Keratinocyte (primary cell): ENCODE measurements at regions not wholly inside any gene's neighbourhood (a gene's known extent, or its start where the extent isn't known, plus 50 kb on each side); places are given as distances from the start of the nearest gene placed in this dataset.

Experiments
- DNase-seq: peaks from one replicate; pipeline ENCODE4 v3.0.0-alpha.2; 2011; ENCODE audit warnings: low read depth, missing footprints, low spot score
- FAIRE-seq: peaks from 2 replicates; lab custom pipeline; 2011; peaks lifted over from hg19 to GRCh38; lab: Jason Lieb, UNC
- H2AFZ ChIP-seq: 2 replicates; pipeline ENCODE4 v1.6.0; 2012; ENCODE audit warnings: low read length, control low read depth, inconsistent platforms; ENCODE audit not compliant: control insufficient read depth
- H3K27ac ChIP-seq: 2 replicates; pipeline ENCODE4 v1.5.1; 2011; ENCODE audit warnings: low read length; ENCODE audit not compliant: control insufficient read depth, insufficient read depth
- H3K27me3 ChIP-seq: 3 replicates; pipeline ENCODE4 v1.6.0; 2011; ENCODE audit warnings: low read length; ENCODE audit not compliant: control insufficient read depth, insufficient read depth; ENCODE audit errors: extremely low read depth
- H3K36me3 ChIP-seq, 2 experiments: 2 replicates in 1 of 2; 3 replicates in 1 of 2; pipeline ENCODE4 v1.5.1; 2011; ENCODE audit warnings: low read length in 2 of 2, mild to moderate bottlenecking in 1 of 2; ENCODE audit not compliant: control insufficient read depth in 2 of 2, insufficient read depth in 2 of 2; ENCODE audit errors: extremely low read depth in 1 of 2
- H3K4me1 ChIP-seq: 3 replicates; pipeline ENCODE4 v1.5.1; 2011; ENCODE audit warnings: low read length; ENCODE audit not compliant: control insufficient read depth, insufficient read depth; ENCODE audit errors: extremely low read depth
- H3K4me2 ChIP-seq: 3 replicates; pipeline ENCODE4 v1.6.0; 2011; ENCODE audit warnings: low read depth, low read length; ENCODE audit not compliant: control insufficient read depth, insufficient read depth; ENCODE audit errors: extremely low read depth
- H3K4me3 ChIP-seq, 3 experiments: fragments of 200-600 bp in 1 of 3; sonication (generic) in 1 of 3; 2 replicates in 2 of 3; 3 replicates in 1 of 3; pipeline ENCODE4 v1.5.1; 2011 to 2016; ENCODE audit warnings: low read length in 3 of 3, mild to moderate bottlenecking in 3 of 3, control low read depth in 2 of 3, inconsistent platforms in 1 of 3, low read depth in 1 of 3, mixed read lengths in 1 of 3, mixed run types in 1 of 3, moderate library complexity in 1 of 3; ENCODE audit not compliant: control insufficient read depth in 2 of 3, insufficient read depth in 2 of 3; ENCODE audit errors: extremely low read depth in 1 of 3
- H3K79me2 ChIP-seq: 2 replicates; pipeline ENCODE4 v1.6.0; 2012; ENCODE audit warnings: low read length; ENCODE audit not compliant: control insufficient read depth, insufficient read depth
- H3K9ac ChIP-seq: 3 replicates; pipeline ENCODE4 v1.6.0; 2011; ENCODE audit warnings: low read length; ENCODE audit not compliant: control insufficient read depth, insufficient read depth; ENCODE audit errors: extremely low read depth
- H3K9me1 ChIP-seq: 3 replicates; pipeline ENCODE4 v1.6.0; 2011; ENCODE audit warnings: low read length; ENCODE audit not compliant: control insufficient read depth, insufficient read depth; ENCODE audit errors: extremely low read depth
- H3K9me3 ChIP-seq: 2 replicates; pipeline ENCODE4 v1.5.1; 2012; ENCODE audit warnings: low read depth, low read length; ENCODE audit not compliant: control insufficient read depth
- H4K20me1 ChIP-seq: 3 replicates; pipeline ENCODE4 v1.6.0; 2011; ENCODE audit warnings: low read length; ENCODE audit not compliant: control insufficient read depth, insufficient read depth; ENCODE audit errors: extremely low read depth
- CTCF ChIP-seq, 3 experiments: IDR thresholded peaks in 1 of 3; conservative IDR thresholded peaks in 1 of 3; optimal IDR thresholded peaks in 1 of 3; 2 replicates in 2 of 3; 3 replicates in 1 of 3; pipeline versions ENCODE3 to v1.5.1; 2011; ENCODE audit warnings: low read length in 3 of 3, mild to moderate bottlenecking in 3 of 3, moderate library complexity in 2 of 3, control low read depth in 1 of 3, inconsistent platforms in 1 of 3; ENCODE audit not compliant: insufficient read depth in 2 of 3; ENCODE audit errors: extremely low read depth in 1 of 3
- EZH2 ChIP-seq: IDR thresholded peaks from one replicate; pipeline ENCODE4 v1.6.1; 2012; ENCODE audit warnings: inconsistent platforms, mild to moderate bottlenecking, low read length, moderate library complexity
- dilution Hi-C: fragments of 300-500 bp; cut with MboI; formaldehyde crosslinking; loops from one replicate; pipeline ENCODE4 v1.7.0; 2020; ENCODE audit warnings: low sequenced_read_pairs; ENCODE audit not compliant: extremely low pct_ligation_motif_present

GRCh38 chr1:193462629-193463320 lies 276.4 kb upstream of the B3GALT2 start:
- Histone ChIP-seq H3K79me2 (no peaks in the 10 kb centered on the region), H3K9ac (no peak overlapping the region), H3K4me1 (no peaks in the 10 kb centered on the region), H3K27ac (no peak overlapping the region), H3K36me3 (no peaks in the 10 kb centered on the region), H3K27me3 (no peaks in the 10 kb centered on the region), H3K9me3 (no peaks in the 10 kb centered on the region), H3K4me2 (no peak overlapping the region), H4K20me1 (no peaks in the 10 kb centered on the region), H2AFZ (no peak overlapping the region), H3K9me1 (no peaks in the 10 kb centered on the region), H3K4me3 (no peak overlapping the region)
- no peak for FAIRE-seq
- TF ChIP-seq EZH2, result no peak
- no peak for TF ChIP-seq CTCF (optimal IDR thresholded peaks at IDR 0.05 in 1 of 3, IDR thresholded peaks at IDR 0.05 in 1 of 3, conservative IDR thresholded peaks at IDR 0.05 in 1 of 3; ENCODE audit: extremely low read depth in 1 of 3, insufficient read depth in 2 of 3, low read length in 3 of 3)
- no peak for DNase-seq
- dilution Hi-C loops, result no loop called here

- TF ChIP-seq CTCF (optimal IDR thresholded peaks at IDR 0.05 in 1 of 3, IDR thresholded peaks at IDR 0.05 in 1 of 3, conservative IDR thresholded peaks at IDR 0.05 in 1 of 3; ENCODE audit: extremely low read depth in 1 of 3, insufficient read depth in 2 of 3, low read length in 3 of 3) (no peak), EZH2 (no peak)
- H3K9ac ChIP-seq, result no peak overlapping the region
- H3K36me3 ChIP-seq, result no peaks in the 10 kb centered on the region
- H3K9me1 ChIP-seq, result no peaks in the 10 kb centered on the region
- dilution Hi-C loops, result no loop called here
- H3K4me2 ChIP-seq, result no peak overlapping the region
- DNase-seq, result no peak
- H3K79me2 ChIP-seq, result no peaks in the 10 kb centered on the region
- no peak overlapping the region for H3K4me3 ChIP-seq
- no peaks in the 10 kb centered on the region for H3K4me1 ChIP-seq
- H3K9me3 ChIP-seq, result no peaks in the 10 kb centered on the region
- H2AFZ ChIP-seq, result no peak overlapping the region
- no peaks in the 10 kb centered on the region for H4K20me1 ChIP-seq
- FAIRE-seq, result no peak
- no peaks in the 10 kb centered on the region for H3K27me3 ChIP-seq
- H3K27ac ChIP-seq, result no peak overlapping the region
Observed at GRCh38 chr1:193458628-193459027, 272.2 kb upstream of the B3GALT2 start.
